Stimulated activated CD4-positive, alpha-beta T cell treated with anti-CD3 and anti-CD28 coated beads, Interleukin-1b, Interleukin-23, amount 100 ng/mL, for 24 hours (primary cell): ENCODE measurements at regions not wholly inside any gene's neighbourhood (a gene's known extent, or its start where the extent isn't known, plus 50 kb on each side); places are given as distances from the start of the nearest gene placed in this dataset.
"Not testable (repeated sequence)": the region's sequence is repeated elsewhere in the genome, so short reads cannot be mapped to it uniquely, and the experiment has no call there.

Source experiments
- DNase-seq, 4 experiments: peaks; one replicate each; pipeline ENCODE4 v3.0.0-alpha.2; 2020; ENCODE audit warnings: low read depth in 4 of 4, low spot score in 1 of 4

GRCh38 chr12:127560041-127560478 lies 706.9 kb upstream of the TMEM132C start:
- DNase-seq = no peak

GRCh38 chr12:127562816-127563215 lies 704.2 kb upstream of the TMEM132C start:
- DNase-seq = no peak

GRCh38 chr12:127565241-127565640 lies 701.7 kb upstream of the TMEM132C start:
- no peak for DNase-seq

- no peak for DNase-seq
Observed at GRCh38 chr12:127567531-127567930, 699.4 kb upstream of the TMEM132C start.

GRCh38 chr12:127570387-127570786 lies 696.6 kb upstream of the TMEM132C start:
- no peak for DNase-seq

- DNase-seq = no peak
Observed at GRCh38 chr12:127570793-127571360, 696.1 kb upstream of the TMEM132C start.

- DNase-seq = no peak
Observed at GRCh38 chr12:127571578-127571977, 695.4 kb upstream of the TMEM132C start.

- no peak for DNase-seq
Observed at GRCh38 chr12:127579446-127579845, 687.5 kb upstream of the TMEM132C start.

- DNase-seq = no peak
Observed at GRCh38 chr12:127582074-127582473, 684.9 kb upstream of the TMEM132C start.

GRCh38 chr12:127583041-127583440 lies 683.9 kb upstream of the TMEM132C start:
- DNase-seq = no peak

- no peak for DNase-seq
Observed at GRCh38 chr12:127588249-127588648, 678.7 kb upstream of the TMEM132C start.

GRCh38 chr12:127589541-127589940 lies 677.4 kb upstream of the TMEM132C start:
- no peak for DNase-seq

- no peak for DNase-seq
Observed at GRCh38 chr12:127590868-127591267, 676.1 kb upstream of the TMEM132C start.

GRCh38 chr12:127592245-127592644 lies 674.7 kb upstream of the TMEM132C start:
- no peak for DNase-seq

- DNase-seq = no peak
Observed at GRCh38 chr12:127594351-127594970, 672.5 kb upstream of the TMEM132C start.

- DNase-seq = no peak
Observed at GRCh38 chr12:127595506-127595905, 671.5 kb upstream of the TMEM132C start.

- DNase-seq = no peak
Observed at GRCh38 chr12:127596891-127597290, 670.1 kb upstream of the TMEM132C start.

GRCh38 chr12:127599436-127599835 lies 667.5 kb upstream of the TMEM132C start:
- DNase-seq = no peak

- DNase-seq = no peak
Observed at GRCh38 chr12:127600211-127600610, 666.8 kb upstream of the TMEM132C start.

GRCh38 chr12:127606476-127607015 lies 660.4 kb upstream of the TMEM132C start:
- DNase-seq = no peak

GRCh38 chr12:127607146-127607725 lies 659.7 kb upstream of the TMEM132C start:
- no peak for DNase-seq

- not testable (repeated sequence) for DNase-seq
Observed at GRCh38 chr12:127608359-127608758, 658.6 kb upstream of the TMEM132C start.
